HAP-1 (cell line): ENCODE measurements at regions not wholly inside any gene's neighbourhood (a gene's known extent, or its start where the extent isn't known, plus 50 kb on each side); places are given as distances from the start of the nearest gene placed in this dataset.
"Not testable (repeated sequence)": the region's sequence is repeated elsewhere in the genome, so short reads cannot be mapped to it uniquely, and the experiment has no call there.

Source experiments
- DNase-seq, 2 experiments: peaks; one replicate each; pipeline ENCODE4 v3.0.0-alpha.2; 2016 to 2020; ENCODE audit warnings: low spot score in 2 of 2
- H3K27me3 ChIP-seq: fragments of 250-450 bp; sonication (Bioruptor Pico); 2 replicates; pipeline ENCODE4 v1.5.1; 2020; ENCODE audit warnings: low read depth, mild to moderate bottlenecking, moderate library complexity
- H3K36me3 ChIP-seq: fragments of 250-450 bp; sonication (Bioruptor Pico); replicated peaks from 2 replicates; pipeline ENCODE4 v1.5.1; 2020; ENCODE audit warnings: mild to moderate bottlenecking
- H3K4me1 ChIP-seq: fragments of 250-450 bp; sonication (Bioruptor Pico); 2 replicates; pipeline ENCODE4 v1.5.1; 2020; ENCODE audit warnings: mild to moderate bottlenecking
- H3K4me3 ChIP-seq: fragments of 250-450 bp; sonication (Bioruptor Pico); 2 replicates; pipeline ENCODE4 v1.5.1; 2020; ENCODE audit warnings: mild to moderate bottlenecking, moderate library complexity
- H3K9me3 ChIP-seq: fragments of 250-450 bp; sonication (Bioruptor Pico); 2 replicates; pipeline ENCODE4 v1.5.1; 2020; ENCODE audit warnings: mild to moderate bottlenecking, moderate library complexity
- in situ Hi-C: fragments of 300-500 bp; cut with MboI; formaldehyde crosslinking; loops from 3 replicates; pipeline ENCODE4 v1.14.3; 2020; ENCODE audit warnings: low sequenced_read_pairs, inconsistent platforms, mixed read lengths

DNA sequence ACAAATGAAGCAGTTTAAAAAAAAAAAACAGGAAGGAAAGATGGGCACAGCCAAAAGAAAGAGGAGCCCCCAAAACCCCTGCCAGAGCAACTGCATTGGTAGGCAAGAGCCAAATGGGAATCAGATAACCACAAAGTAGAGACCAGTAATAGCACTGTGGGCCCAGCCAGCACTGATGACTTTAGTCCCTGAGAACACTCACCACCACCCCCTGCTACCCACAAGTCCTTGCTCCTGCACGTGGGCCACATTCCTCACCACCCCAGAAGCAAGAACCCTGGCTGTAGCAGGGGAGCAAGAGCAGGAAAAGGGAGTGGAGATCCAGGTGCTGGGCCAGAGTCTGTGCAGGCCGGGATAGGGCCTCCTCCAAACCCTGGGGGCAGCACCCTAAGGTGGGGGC lies 86.1 kb downstream of the RRAGC start:
- Histone ChIP-seq H3K9me3 (no peaks in the 10 kb centered on the region), H3K36me3 (no peaks in the 10 kb centered on the region), H3K4me1 (no peaks in the 10 kb centered on the region), H3K27me3 (peaks cover 11% of the 10 kb centered on the region), H3K4me3 (no peak overlapping the region)
- DNase-seq, result no peak
- in situ Hi-C loops, result no loop called here

DNA sequence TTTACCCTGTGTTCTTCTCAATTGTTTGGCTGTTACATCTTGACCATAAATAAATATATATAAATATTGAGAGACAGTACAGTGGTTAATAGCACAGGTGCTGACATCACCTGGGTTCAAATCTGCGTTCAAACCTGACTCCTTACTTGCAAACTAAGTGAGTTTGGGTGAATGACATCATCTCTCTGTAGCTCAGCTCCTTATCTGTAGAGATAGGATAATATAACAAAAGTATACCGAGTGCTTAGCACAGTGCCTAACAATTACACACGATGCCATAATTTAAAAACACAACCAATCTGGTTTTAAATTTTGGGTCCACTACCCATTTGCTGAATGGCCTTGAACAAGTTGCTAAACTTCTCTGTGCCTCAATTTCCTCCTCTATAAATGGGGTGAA lies 86.6 kb downstream of the RRAGC start:
- H3K9me3 ChIP-seq, result no peaks in the 10 kb centered on the region
- in situ Hi-C loops, result no loop called here

DNA sequence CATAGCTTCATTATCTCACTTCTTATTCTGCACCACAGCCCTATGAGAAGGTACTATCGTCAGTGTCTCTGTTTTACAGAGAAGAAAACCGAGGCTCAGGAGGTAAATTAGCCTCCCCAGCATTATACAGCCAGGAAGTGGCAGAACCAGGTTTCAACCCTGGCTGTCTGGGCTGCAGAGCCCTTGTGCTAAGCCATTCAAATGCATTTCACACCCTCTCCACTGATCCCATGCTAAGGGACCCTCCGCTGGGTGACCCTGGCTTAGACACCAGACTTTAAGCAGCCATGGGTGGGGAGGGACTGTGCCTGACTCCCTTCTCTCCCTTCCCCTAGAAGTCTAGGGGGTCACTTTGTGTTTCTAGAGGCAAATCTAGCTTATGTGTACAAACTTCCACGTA lies 87.5 kb downstream of the RRAGC start:
- Histone ChIP-seq H3K36me3 (no peaks in the 10 kb centered on the region), H3K4me1 (no peaks in the 10 kb centered on the region), H3K4me3 (no peak overlapping the region), H3K27me3 (peaks cover 6% of the 10 kb centered on the region; the same call in 1 of the 2 replicates), H3K9me3 (no peaks in the 10 kb centered on the region)
- no peak for DNase-seq
- in situ Hi-C loops, result no loop called here

More for the DNA sequence above, 86.6 kb downstream of the RRAGC start:
- H3K4me3 ChIP-seq, result no peak overlapping the region
- H3K36me3 ChIP-seq, result no peaks in the 10 kb centered on the region
- peaks cover 6% of the 10 kb centered on the region for H3K27me3 ChIP-seq
- no peak for DNase-seq
- no peaks in the 10 kb centered on the region for H3K4me1 ChIP-seq

GRCh38 chr1:38770516-38771173 lies 88.9 kb downstream of the RRAGC start:
- H3K36me3 ChIP-seq, H3K9me3 ChIP-seq, in situ Hi-C loops, H3K4me3 ChIP-seq, H3K27me3 ChIP-seq, H3K4me1 ChIP-seq, DNase-seq: not testable (repeated sequence)

DNA sequence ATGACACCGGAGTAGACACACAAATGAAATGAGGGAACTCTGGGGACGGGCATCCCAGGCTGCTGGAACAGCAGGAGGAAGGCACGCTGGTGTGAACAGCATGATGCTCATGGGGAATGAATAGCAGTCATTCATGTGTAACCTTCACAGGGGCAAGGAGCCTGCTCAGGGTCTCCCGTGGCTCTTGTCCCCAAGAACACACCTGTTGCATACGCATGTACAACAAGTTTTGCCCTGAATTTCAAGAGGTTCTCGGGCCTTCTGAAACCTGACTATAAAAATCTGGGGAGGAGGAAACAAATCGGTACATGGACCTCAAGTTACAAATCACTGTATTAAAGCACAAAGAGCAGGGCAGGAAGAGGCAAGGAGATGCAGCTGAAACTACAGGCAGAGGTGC lies 93.4 kb downstream of the RRAGC start:
- Histone ChIP-seq H3K27me3 (0 out of 2 replicates have a peak, but pooled peaks cover 3% of the 10 kb centered on the region), H3K36me3 (no peaks in the 10 kb centered on the region), H3K4me1 (no peaks in the 10 kb centered on the region), H3K9me3 (no peaks in the 10 kb centered on the region), H3K4me3 (no peak overlapping the region)
- in situ Hi-C loops, result no loop called here
- no peak for DNase-seq

GRCh38 chr1:38763121-38763520 lies 96.5 kb downstream of the RRAGC start:
- DNase-seq, result no peak
- H3K36me3 ChIP-seq, result no peaks in the 10 kb centered on the region
- in situ Hi-C loops, result no loop called here
- no peaks in the 10 kb centered on the region for H3K4me1 ChIP-seq
- 0 out of 2 replicates have a peak, but pooled peaks cover 3% of the 10 kb centered on the region for H3K27me3 ChIP-seq
- no peak overlapping the region for H3K4me3 ChIP-seq
- H3K9me3 ChIP-seq, result no peaks in the 10 kb centered on the region

DNA sequence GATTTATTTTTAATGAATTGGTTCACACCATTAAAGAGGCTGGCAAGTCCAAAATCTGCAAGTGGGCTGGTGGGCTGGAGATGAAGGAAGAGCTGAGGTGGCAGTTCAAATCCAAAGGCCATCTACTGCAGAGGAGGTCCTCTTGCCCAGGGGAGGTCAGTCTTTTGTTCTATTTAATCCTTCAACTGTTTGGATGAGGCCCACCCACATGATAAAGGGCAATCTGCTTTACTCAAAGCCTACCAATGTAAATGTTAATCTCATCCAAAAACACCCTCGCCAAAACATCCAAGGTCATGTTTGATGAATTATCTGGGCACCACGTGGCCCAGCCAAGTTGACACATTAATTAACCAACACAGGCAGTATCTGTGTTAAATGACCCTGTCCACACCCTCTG lies 99.0 kb downstream of the RRAGC start:
- Histone ChIP-seq H3K4me3 (no peak overlapping the region), H3K36me3 (no peaks in the 10 kb centered on the region), H3K9me3 (no peaks in the 10 kb centered on the region), H3K4me1 (no peaks in the 10 kb centered on the region), H3K27me3 (0 out of 2 replicates have a peak, but pooled peaks cover 3% of the 10 kb centered on the region)
- in situ Hi-C loops, result no loop called here
- DNase-seq, result no peak

- no peaks in the 10 kb centered on the region for H3K36me3 ChIP-seq
- H3K4me1 ChIP-seq, result no peaks in the 10 kb centered on the region
- no peaks in the 10 kb centered on the region for H3K27me3 ChIP-seq
- no peaks in the 10 kb centered on the region for H3K9me3 ChIP-seq
- H3K4me3 ChIP-seq, result no peak overlapping the region
- DNase-seq, result no peak
- in situ Hi-C loops, result no loop called here
Observed at GRCh38 chr1:38758820-38759219, 100.8 kb downstream of the RRAGC start.

GRCh38 chr1:38746941-38747600 lies 112.5 kb downstream of the RRAGC start:
- Histone ChIP-seq H3K27me3 (peaks cover 5% of the 10 kb centered on the region), H3K4me3 (no peak overlapping the region), H3K36me3 (no peaks in the 10 kb centered on the region), H3K9me3 (no peaks in the 10 kb centered on the region), H3K4me1 (no peaks in the 10 kb centered on the region)
- no peak for DNase-seq
- in situ Hi-C loops, result no loop called here

DNA sequence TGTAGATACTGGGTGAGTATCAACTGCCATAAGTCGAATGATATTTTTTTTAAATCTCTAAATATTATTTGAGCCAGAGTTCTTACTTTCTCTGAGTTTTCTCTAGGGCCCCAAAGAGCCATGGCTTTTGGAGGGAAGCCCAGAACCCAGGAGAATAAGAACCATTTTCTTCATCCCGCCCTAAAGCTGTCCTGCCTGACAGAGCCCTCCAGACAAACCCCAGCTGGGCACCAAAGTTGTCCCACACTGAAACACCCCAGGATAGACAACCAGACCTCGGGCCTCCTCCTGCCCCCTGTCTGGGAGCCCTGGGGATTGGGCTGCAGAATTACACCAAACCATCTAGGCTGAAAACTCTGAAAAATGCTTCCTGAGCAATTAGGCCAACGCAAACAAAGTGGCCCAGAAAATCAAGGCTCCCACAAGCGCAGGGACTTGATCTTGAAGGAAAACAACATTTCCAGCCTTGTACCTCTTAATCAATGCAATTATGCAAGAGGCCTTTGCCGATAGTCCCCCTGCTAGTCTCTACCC lies 113.1 kb downstream of the RRAGC start:
- in situ Hi-C loops, result no loop called here
- no peaks in the 10 kb centered on the region for H3K4me1 ChIP-seq
- H3K9me3 ChIP-seq, result no peaks in the 10 kb centered on the region
- H3K4me3 ChIP-seq, result no peak overlapping the region
- H3K36me3 ChIP-seq, result no peaks in the 10 kb centered on the region
- DNase-seq, result no peak
- H3K27me3 ChIP-seq, result no peaks in the 10 kb centered on the region; the same call in 1 of the 2 replicates

- Histone ChIP-seq H3K27me3 (no peaks in the 10 kb centered on the region; the same call in 1 of the 2 replicates), H3K4me3 (no peak overlapping the region), H3K9me3 (no peaks in the 10 kb centered on the region), H3K36me3 (no peaks in the 10 kb centered on the region), H3K4me1 (no peaks in the 10 kb centered on the region)
- in situ Hi-C loops, result no loop called here
- no peak for DNase-seq
Observed at GRCh38 chr1:38745476-38746401, 113.8 kb downstream of the RRAGC start.

- no peaks in the 10 kb centered on the region; the same call in 1 of the 2 replicates for H3K27me3 ChIP-seq
- no peaks in the 10 kb centered on the region for H3K4me1 ChIP-seq
- in situ Hi-C loops, result no loop called here
- DNase-seq, result no peak
- no peaks in the 10 kb centered on the region for H3K36me3 ChIP-seq
- H3K4me3 ChIP-seq, result no peak overlapping the region
- no peaks in the 10 kb centered on the region for H3K9me3 ChIP-seq
Observed at GRCh38 chr1:38744452-38745350, 114.9 kb downstream of the RRAGC start.

- Histone ChIP-seq H3K27me3 (no peaks in the 10 kb centered on the region), H3K4me3 (no peak overlapping the region), H3K4me1 (no peaks in the 10 kb centered on the region), H3K9me3 (no peaks in the 10 kb centered on the region), H3K36me3 (no peaks in the 10 kb centered on the region)
- in situ Hi-C loops, result no loop called here
- DNase-seq, result no peak
Observed at GRCh38 chr1:38743184-38743583, 116.4 kb downstream of the RRAGC start.
